Keratinocyte (primary cell): ENCODE measurements at regions not wholly inside any gene's neighbourhood (a gene's known extent, or its start where the extent isn't known, plus 50 kb on each side); places are given as distances from the start of the nearest gene placed in this dataset.

Experiments
- EZH2 ChIP-seq: IDR thresholded peaks from one replicate; pipeline ENCODE4 v1.6.1; 2012; ENCODE audit warnings: inconsistent platforms, mild to moderate bottlenecking, low read length, moderate library complexity
- TF ChIP-seq, protein P1 (sequence below), 3 experiments: IDR thresholded peaks in 1 of 3; conservative IDR thresholded peaks in 1 of 3; optimal IDR thresholded peaks in 1 of 3; 2 replicates in 2 of 3; 3 replicates in 1 of 3; pipeline versions ENCODE3 to v1.5.1; 2011; ENCODE audit warnings: low read length in 3 of 3, mild to moderate bottlenecking in 3 of 3, moderate library complexity in 2 of 3, control low read depth in 1 of 3, inconsistent platforms in 1 of 3; ENCODE audit not compliant: insufficient read depth in 2 of 3; ENCODE audit errors: extremely low read depth in 1 of 3

DNA sequence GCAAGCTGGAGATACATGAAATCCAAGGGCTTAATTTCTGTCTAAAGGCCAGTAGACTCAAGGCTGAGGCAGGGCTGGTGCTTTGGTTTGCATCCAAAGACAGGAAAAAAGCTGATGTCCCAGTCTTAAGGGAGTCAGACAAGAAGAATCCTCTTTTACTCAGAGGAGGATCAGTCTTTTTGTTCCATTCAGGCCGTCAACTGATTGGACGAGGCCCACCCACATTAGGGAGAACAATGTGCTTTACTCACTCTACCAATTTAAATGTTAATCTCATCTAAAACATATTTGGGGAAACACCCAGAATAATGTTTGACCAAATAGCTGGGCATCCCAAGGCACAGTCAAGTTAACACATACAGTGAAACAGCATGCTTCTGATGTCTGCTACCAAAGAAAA, 388.5 kb upstream of the CHRM2 start:
- no peak for TF ChIP-seq EZH2
- TF ChIP-seq, protein P1, sequence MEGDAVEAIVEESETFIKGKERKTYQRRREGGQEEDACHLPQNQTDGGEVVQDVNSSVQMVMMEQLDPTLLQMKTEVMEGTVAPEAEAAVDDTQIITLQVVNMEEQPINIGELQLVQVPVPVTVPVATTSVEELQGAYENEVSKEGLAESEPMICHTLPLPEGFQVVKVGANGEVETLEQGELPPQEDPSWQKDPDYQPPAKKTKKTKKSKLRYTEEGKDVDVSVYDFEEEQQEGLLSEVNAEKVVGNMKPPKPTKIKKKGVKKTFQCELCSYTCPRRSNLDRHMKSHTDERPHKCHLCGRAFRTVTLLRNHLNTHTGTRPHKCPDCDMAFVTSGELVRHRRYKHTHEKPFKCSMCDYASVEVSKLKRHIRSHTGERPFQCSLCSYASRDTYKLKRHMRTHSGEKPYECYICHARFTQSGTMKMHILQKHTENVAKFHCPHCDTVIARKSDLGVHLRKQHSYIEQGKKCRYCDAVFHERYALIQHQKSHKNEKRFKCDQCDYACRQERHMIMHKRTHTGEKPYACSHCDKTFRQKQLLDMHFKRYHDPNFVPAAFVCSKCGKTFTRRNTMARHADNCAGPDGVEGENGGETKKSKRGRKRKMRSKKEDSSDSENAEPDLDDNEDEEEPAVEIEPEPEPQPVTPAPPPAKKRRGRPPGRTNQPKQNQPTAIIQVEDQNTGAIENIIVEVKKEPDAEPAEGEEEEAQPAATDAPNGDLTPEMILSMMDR (optimal IDR thresholded peaks at IDR 0.05 in 1 of 3, IDR thresholded peaks at IDR 0.05 in 1 of 3, conservative IDR thresholded peaks at IDR 0.05 in 1 of 3; ENCODE audit: extremely low read depth in 1 of 3, insufficient read depth in 2 of 3, low read length in 3 of 3): no peak
